Skeletal muscle tissue (tissue), 3 donors: ENCODE measurements at regions not wholly inside any gene's neighbourhood (a gene's known extent, or its start where the extent isn't known, plus 50 kb on each side); places are given as distances from the start of the nearest gene placed in this dataset.
"Not testable (repeated sequence)": the region's sequence is repeated elsewhere in the genome, so short reads cannot be mapped to it uniquely, and the experiment has no call there.

Source experiments
- H3K27ac ChIP-seq: one replicate; pipeline ENCODE4 v1.7.0; 2013; ENCODE audit warnings: mild to moderate bottlenecking, low read depth, low read length, inconsistent platforms
- H3K27me3 ChIP-seq, 3 donors: one replicate each; pipeline ENCODE4 v1.7.0; 2013; ENCODE audit warnings: low read length in 3 of 3; ENCODE audit not compliant: control insufficient read depth in 3 of 3, insufficient read depth in 3 of 3
- H3K36me3 ChIP-seq, 3 donors: one replicate each; pipeline ENCODE4 v1.7.0; 2013; ENCODE audit warnings: low read length in 3 of 3; ENCODE audit not compliant: control insufficient read depth in 3 of 3, insufficient read depth in 3 of 3
- H3K4me1 ChIP-seq, 3 donors: one replicate each; pipeline ENCODE4 v1.7.0; 2013; ENCODE audit warnings: low read length in 3 of 3, mild to moderate bottlenecking in 3 of 3; ENCODE audit not compliant: control insufficient read depth in 3 of 3, insufficient read depth in 3 of 3
- H3K4me3 ChIP-seq, 3 donors: one replicate each; pipeline ENCODE4 v1.7.0; 2013; ENCODE audit warnings: low read length in 3 of 3
- H3K9ac ChIP-seq, 3 donors: one replicate each; pipeline ENCODE4 v1.7.0; 2013; ENCODE audit warnings: low read length in 3 of 3, mild to moderate bottlenecking in 3 of 3, moderate library complexity in 2 of 3, low read depth in 1 of 3
- H3K9me3 ChIP-seq, 3 donors: one replicate each; pipeline ENCODE4 v1.7.0; 2013; ENCODE audit warnings: low read length in 3 of 3; ENCODE audit not compliant: control insufficient read depth in 3 of 3
- donor health status: Osteomylitis.

- Histone ChIP-seq H3K9ac (no peak overlapping the region), H3K9me3 (no peaks in the 10 kb centered on the region), H3K36me3 (no peaks in the 10 kb centered on the region), H3K27me3 (no peaks in the 10 kb centered on the region), H3K4me3 (no peak overlapping the region), H3K27ac (no peak overlapping the region), H3K4me1 (no peaks in the 10 kb centered on the region)
Observed at GRCh38 chr5:93240228-93240834, 340.7 kb downstream of the NR2F1-AS1 start.

- H3K27ac ChIP-seq, result no peak overlapping the region
- no peaks in the 10 kb centered on the region for H3K4me1 ChIP-seq
- no peaks in the 10 kb centered on the region for H3K9me3 ChIP-seq
- no peaks in the 10 kb centered on the region for H3K27me3 ChIP-seq
- H3K4me3 ChIP-seq, result no peak overlapping the region
- no peak overlapping the region for H3K9ac ChIP-seq
- H3K36me3 ChIP-seq, result no peaks in the 10 kb centered on the region
Observed at GRCh38 chr5:93236807-93237421, 344.1 kb downstream of the NR2F1-AS1 start.

- Histone ChIP-seq H3K9ac (no peak overlapping the region), H3K36me3 (no peaks in the 10 kb centered on the region), H3K4me3 (no peak overlapping the region), H3K9me3 (no peaks in the 10 kb centered on the region), H3K27ac (no peak overlapping the region), H3K27me3 (no peaks in the 10 kb centered on the region), H3K4me1 (no peaks in the 10 kb centered on the region)
Observed at GRCh38 chr5:93235761-93236160, 345.3 kb downstream of the NR2F1-AS1 start.

GRCh38 chr5:93226202-93226735 is 354.8 kb downstream of the NR2F1-AS1 start:
- Histone ChIP-seq H3K27ac (no peak overlapping the region), H3K9ac (no peak overlapping the region), H3K4me3 (no peak overlapping the region), H3K27me3 (no peaks in the 10 kb centered on the region), H3K9me3 (no peaks in the 10 kb centered on the region), H3K36me3 (no peaks in the 10 kb centered on the region), H3K4me1 (no peaks in the 10 kb centered on the region)

GRCh38 chr5:93225748-93226147 is 355.3 kb downstream of the NR2F1-AS1 start:
- Histone ChIP-seq H3K4me1 (no peaks in the 10 kb centered on the region), H3K9me3 (no peaks in the 10 kb centered on the region), H3K9ac (no peak overlapping the region), H3K4me3 (no peak overlapping the region), H3K27ac (no peak overlapping the region), H3K36me3 (no peaks in the 10 kb centered on the region), H3K27me3 (no peaks in the 10 kb centered on the region)

GRCh38 chr5:93224624-93225023 is 356.4 kb downstream of the NR2F1-AS1 start:
- H3K4me1 ChIP-seq, result no peaks in the 10 kb centered on the region
- no peaks in the 10 kb centered on the region for H3K9me3 ChIP-seq
- H3K36me3 ChIP-seq, result no peaks in the 10 kb centered on the region
- no peak overlapping the region for H3K4me3 ChIP-seq
- H3K9ac ChIP-seq, result no peak overlapping the region
- no peaks in the 10 kb centered on the region for H3K27me3 ChIP-seq
- H3K27ac ChIP-seq, result no peak overlapping the region

GRCh38 chr5:93221773-93222172 is 359.2 kb downstream of the NR2F1-AS1 start:
- Histone ChIP-seq H3K27ac (no peak overlapping the region), H3K4me3 (no peak overlapping the region), H3K27me3 (no peaks in the 10 kb centered on the region), H3K9ac (no peak overlapping the region), H3K36me3 (no peaks in the 10 kb centered on the region), H3K4me1 (no peaks in the 10 kb centered on the region), H3K9me3 (no peaks in the 10 kb centered on the region)

- no peak overlapping the region for H3K4me3 ChIP-seq
- H3K9me3 ChIP-seq, result no peaks in the 10 kb centered on the region
- no peak overlapping the region for H3K27ac ChIP-seq
- H3K4me1 ChIP-seq, result no peaks in the 10 kb centered on the region
- no peaks in the 10 kb centered on the region for H3K36me3 ChIP-seq
- no peaks in the 10 kb centered on the region for H3K27me3 ChIP-seq
- no peak overlapping the region for H3K9ac ChIP-seq
Observed at GRCh38 chr5:93220431-93220830, 360.6 kb downstream of the NR2F1-AS1 start.

GRCh38 chr5:93219641-93220145 is 361.3 kb downstream of the NR2F1-AS1 start:
- Histone ChIP-seq H3K4me1 (no peaks in the 10 kb centered on the region), H3K27me3 (no peaks in the 10 kb centered on the region), H3K4me3 (no peak overlapping the region), H3K27ac (no peak overlapping the region), H3K9me3 (no peaks in the 10 kb centered on the region), H3K9ac (no peak overlapping the region), H3K36me3 (no peaks in the 10 kb centered on the region)

GRCh38 chr5:93213111-93213794 is 367.8 kb downstream of the NR2F1-AS1 start:
- H3K36me3 ChIP-seq, H3K27ac ChIP-seq, H3K27me3 ChIP-seq, H3K4me3 ChIP-seq, H3K4me1 ChIP-seq, H3K9me3 ChIP-seq, H3K9ac ChIP-seq: not testable (repeated sequence)
